Gastroesophageal sphincter (tissue), 4 donors: ENCODE measurements at regions not wholly inside any gene's neighbourhood (a gene's known extent, or its start where the extent isn't known, plus 50 kb on each side); places are given as distances from the start of the nearest gene placed in this dataset.

Experiments used
- ATAC-seq: fragments of 150-250 bp; one replicate; pipeline ENCODE4 v1.9.1; 2016; ENCODE audit warnings: mild to moderate bottlenecking, moderate library complexity
- H3K27ac ChIP-seq, 4 donors: fragments of 200-600 bp; sonication (generic) in 3 of 4; 1 replicate in 3 of 4; 2 replicates in 1 of 4; pipeline ENCODE4 v1.5.1; 2016 to 2019
- H3K27me3 ChIP-seq: fragments of 200-600 bp; sonication (generic); one replicate; pipeline ENCODE4 v1.5.1; 2019
- H3K36me3 ChIP-seq, 2 donors: fragments of 200-600 bp; sonication (generic); one replicate each; pipeline ENCODE4 v1.5.1; 2019; ENCODE audit warnings: control low read depth in 1 of 2
- H3K4me1 ChIP-seq, 3 donors: fragments of 200-600 bp; sonication (generic); 1 replicate in 2 of 3; 2 replicates in 1 of 3; pipeline ENCODE4 v1.5.1; 2016 to 2019; ENCODE audit warnings: control low read depth in 2 of 3
- H3K4me3 ChIP-seq, 2 donors: fragments of 200-600 bp; sonication (generic); one replicate each; pipeline ENCODE4 v1.5.1; 2019; ENCODE audit warnings: mild to moderate bottlenecking in 1 of 2, moderate library complexity in 1 of 2
- H3K9me3 ChIP-seq, 3 donors: fragments of 200-600 bp; sonication (generic); one replicate each; pipeline ENCODE4 v1.5.1; 2017 to 2019; ENCODE audit warnings: control low read depth in 2 of 3
- EP300 ChIP-seq: sonication (generic); formaldehyde crosslinking; IDR thresholded peaks from one replicate; pipeline ENCODE4 v1.6.1; 2017; ENCODE audit warnings: antibody characterized with exemption, mild to moderate bottlenecking
- POLR2A ChIP-seq, 2 donors: fragments of 450-650 bp; IDR thresholded peaks; one replicate each; pipeline ENCODE4 v1.6.1; 2017; ENCODE audit warnings: antibody characterized with exemption in 2 of 2, mild to moderate bottlenecking in 2 of 2, moderate library complexity in 1 of 2
- POLR2AphosphoS5 ChIP-seq: sonication (generic); formaldehyde crosslinking; IDR thresholded peaks from one replicate; pipeline ENCODE4 v1.6.1; 2017; ENCODE audit warnings: antibody characterized with exemption
- WGBS, 2 donors: methylation state at CpG; one replicate each; pipeline ENCODE4 v1.1.5; 2018; ENCODE audit warnings: low coverage in 1 of 2; 5-methylcytosine and 5-hydroxymethylcytosine counted together
- TF ChIP-seq, protein P1 (sequence below), 4 experiments: fragments of 200-600 bp in 2 of 4; fragments of 450-650 bp in 2 of 4; sonication (generic) in 1 of 4; IDR thresholded peaks; one replicate each; pipeline ENCODE4 v1.5.1; 2017 to 2019; ENCODE audit warnings: antibody characterized with exemption in 4 of 4, mild to moderate bottlenecking in 2 of 4, moderate library complexity in 2 of 4

DNA sequence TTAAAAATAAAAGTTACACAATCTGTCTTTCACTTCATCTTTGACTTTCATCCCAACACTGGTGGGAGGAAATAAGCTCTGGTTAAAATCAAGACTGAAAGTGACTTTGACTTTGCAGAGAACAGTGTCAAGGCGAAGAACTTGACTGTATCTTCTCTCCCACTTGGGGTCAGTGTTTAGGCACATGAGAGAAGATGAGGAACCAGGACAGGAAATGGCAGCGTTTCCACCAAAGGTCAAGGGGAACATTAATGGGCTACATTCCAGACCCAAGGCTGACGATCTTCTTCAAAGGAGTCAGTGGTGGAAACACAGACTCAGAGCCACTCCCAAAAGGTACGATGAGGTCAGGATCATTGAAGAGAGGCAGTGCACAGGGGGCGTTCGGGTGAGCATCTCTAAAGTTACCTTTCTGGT, 409.5 kb downstream of the ARHGEF28 start:
- no peak overlapping the region for H3K4me3 ChIP-seq
- peaks cover 8% of the 10 kb centered on the region for H3K27me3 ChIP-seq
- no peaks in the 10 kb centered on the region for H3K9me3 ChIP-seq
- peak; percentile 64 for ATAC-seq
- H3K36me3 ChIP-seq: no peaks in the 10 kb centered on the region
- peaks cover 0 to 8% (median 0%) of the 10 kb centered on the region in 3 donors for H3K4me1 ChIP-seq
- H3K27ac ChIP-seq: no peak overlapping the region
- 44 to 52% methylated on average over 5 of the region's 6 CpGs for WGBS, 2 donors
- TF ChIP-seq, protein P1, sequence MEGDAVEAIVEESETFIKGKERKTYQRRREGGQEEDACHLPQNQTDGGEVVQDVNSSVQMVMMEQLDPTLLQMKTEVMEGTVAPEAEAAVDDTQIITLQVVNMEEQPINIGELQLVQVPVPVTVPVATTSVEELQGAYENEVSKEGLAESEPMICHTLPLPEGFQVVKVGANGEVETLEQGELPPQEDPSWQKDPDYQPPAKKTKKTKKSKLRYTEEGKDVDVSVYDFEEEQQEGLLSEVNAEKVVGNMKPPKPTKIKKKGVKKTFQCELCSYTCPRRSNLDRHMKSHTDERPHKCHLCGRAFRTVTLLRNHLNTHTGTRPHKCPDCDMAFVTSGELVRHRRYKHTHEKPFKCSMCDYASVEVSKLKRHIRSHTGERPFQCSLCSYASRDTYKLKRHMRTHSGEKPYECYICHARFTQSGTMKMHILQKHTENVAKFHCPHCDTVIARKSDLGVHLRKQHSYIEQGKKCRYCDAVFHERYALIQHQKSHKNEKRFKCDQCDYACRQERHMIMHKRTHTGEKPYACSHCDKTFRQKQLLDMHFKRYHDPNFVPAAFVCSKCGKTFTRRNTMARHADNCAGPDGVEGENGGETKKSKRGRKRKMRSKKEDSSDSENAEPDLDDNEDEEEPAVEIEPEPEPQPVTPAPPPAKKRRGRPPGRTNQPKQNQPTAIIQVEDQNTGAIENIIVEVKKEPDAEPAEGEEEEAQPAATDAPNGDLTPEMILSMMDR (IDR thresholded peaks at IDR 0.05): peak in 3 of 4 experiments; percentile 42 to 53 (median 47)
- TF ChIP-seq POLR2A (IDR thresholded peaks at IDR 0.05): no peak
- TF ChIP-seq EP300: no peak
- peak; percentile 54 for TF ChIP-seq POLR2AphosphoS5

DNA sequence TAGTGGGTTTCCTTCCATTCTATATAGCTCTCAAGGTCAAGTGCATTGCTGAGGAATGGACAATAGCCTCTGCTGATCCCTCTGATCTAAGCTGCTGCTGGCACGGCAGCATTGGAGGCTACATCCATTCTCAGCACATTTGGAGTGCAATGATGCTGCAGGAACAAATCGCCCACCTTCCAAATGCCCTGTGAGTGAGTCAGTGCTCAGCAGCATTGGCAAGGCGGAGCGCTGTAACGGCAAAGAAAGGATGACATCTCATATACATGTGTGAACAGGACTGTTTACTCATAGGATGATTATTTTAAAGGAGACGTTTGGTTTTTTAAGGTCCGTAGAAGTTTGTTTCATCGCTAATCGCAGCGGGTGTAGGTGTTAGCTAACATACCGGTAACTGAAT, 408.7 kb downstream of the ARHGEF28 start:
- no peaks in the 10 kb centered on the region for H3K9me3 ChIP-seq
- peaks cover 8% of the 10 kb centered on the region for H3K27me3 ChIP-seq
- TF ChIP-seq, protein P1 (IDR thresholded peaks at IDR 0.05): no peak
- TF ChIP-seq POLR2A (IDR thresholded peaks at IDR 0.05) (no peak), EP300 (no peak), POLR2AphosphoS5 (no peak)
- whole genome bisulfite sequencing, 2 donors: 63 to 67% methylated on average over 10 to 11 of the region's 11 CpGs
- no peak overlapping the region for H3K27ac ChIP-seq
- ATAC-seq: no peak
- no peak overlapping the region for H3K4me3 ChIP-seq
- H3K36me3 ChIP-seq: no peaks in the 10 kb centered on the region
- peaks cover 0 to 8% (median 0%) of the 10 kb centered on the region in 3 donors for H3K4me1 ChIP-seq

DNA sequence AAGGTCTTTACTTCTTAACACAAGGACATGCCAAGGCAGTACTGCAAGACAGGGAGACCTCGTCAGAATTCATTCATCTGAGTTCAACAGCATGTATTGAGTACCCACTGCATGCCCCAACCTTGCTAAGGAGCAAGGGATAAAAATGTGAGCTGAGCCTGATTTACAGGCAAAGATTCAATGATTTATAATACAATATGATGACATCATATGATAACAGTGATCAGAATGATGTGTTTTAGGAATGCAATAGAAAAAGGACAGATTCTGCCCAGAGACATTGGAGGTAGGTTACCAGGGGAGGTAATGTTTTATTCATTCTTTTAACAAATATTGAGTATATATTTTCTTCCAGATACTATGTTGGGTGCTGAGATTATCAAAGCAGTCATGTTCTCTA, 406.6 kb downstream of the ARHGEF28 start:
- no peak for ATAC-seq
- TF ChIP-seq POLR2AphosphoS5 (no peak), POLR2A (IDR thresholded peaks at IDR 0.05) (no peak), EP300 (no peak)
- TF ChIP-seq, protein P1 (IDR thresholded peaks at IDR 0.05): no peak
- H3K27ac ChIP-seq: no peak overlapping the region
- no peak overlapping the region for H3K4me3 ChIP-seq
- peaks cover 8% of the 10 kb centered on the region for H3K27me3 ChIP-seq
- H3K9me3 ChIP-seq: no peaks in the 10 kb centered on the region
- WGBS, 2 donors: 89% methylated on average over 1 of the region's 1 CpG; no CpG with 5 or more reads in 1 of the 2 donors
- H3K4me1 ChIP-seq: peaks cover 0 to 8% (median 0%) of the 10 kb centered on the region in 3 donors
- H3K36me3 ChIP-seq: no peaks in the 10 kb centered on the region

DNA sequence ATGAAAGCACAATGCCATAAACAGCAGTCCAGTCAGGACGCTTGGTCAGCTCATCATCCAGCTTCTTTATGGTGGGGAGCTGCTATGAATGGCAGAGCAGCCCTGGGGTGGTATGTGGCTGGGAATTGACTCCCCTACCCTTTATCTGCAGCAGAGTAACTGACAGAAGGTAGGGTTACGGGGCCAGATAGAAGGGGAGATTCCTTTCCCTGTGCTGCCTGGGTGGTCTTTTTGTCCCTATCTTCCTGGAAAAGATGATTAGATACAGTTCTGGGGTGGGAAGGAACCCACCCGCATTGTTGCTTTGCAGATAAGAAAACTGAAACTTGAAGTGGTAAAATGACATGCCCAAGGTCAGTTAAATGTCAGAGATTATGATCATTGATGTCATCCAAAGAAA, 405.5 kb downstream of the ARHGEF28 start:
- Histone ChIP-seq H3K27ac (no peak overlapping the region), H3K27me3 (peaks cover 8% of the 10 kb centered on the region), H3K36me3 (no peaks in the 10 kb centered on the region), H3K9me3 (no peaks in the 10 kb centered on the region), H3K4me1 (peaks cover 0 to 8% (median 0%) of the 10 kb centered on the region in 3 donors), H3K4me3 (no peak overlapping the region)
- TF ChIP-seq, protein P1 (IDR thresholded peaks at IDR 0.05): no peak
- TF ChIP-seq EP300 (no peak), POLR2A (IDR thresholded peaks at IDR 0.05) (no peak), POLR2AphosphoS5 (no peak)
- ATAC-seq: no peak
- 90% methylated on average over 2 of the region's 3 CpGs; no CpG with 5 or more reads in 1 of the 2 donors for WGBS, 2 donors

DNA sequence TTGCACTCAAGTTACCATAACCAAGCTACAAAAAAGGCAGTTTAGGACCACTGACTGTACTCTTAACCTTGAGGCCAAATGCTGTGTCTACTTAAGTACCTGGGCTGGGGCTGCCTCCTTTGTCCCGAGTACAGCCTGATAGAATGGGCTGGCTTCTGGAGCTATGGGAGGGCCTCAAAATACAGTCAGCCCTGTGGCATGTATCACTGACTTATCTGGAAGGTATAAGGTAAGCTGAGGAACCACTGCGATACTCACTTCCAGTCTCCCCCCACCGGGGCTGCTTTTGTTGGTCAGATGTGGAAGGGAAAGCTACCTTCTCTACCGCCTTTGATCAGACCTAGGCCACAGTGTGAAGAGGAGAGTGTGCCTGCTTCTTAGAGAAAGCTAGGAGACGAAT, 404.8 kb downstream of the ARHGEF28 start:
- no peak overlapping the region for H3K27ac ChIP-seq
- no peaks in the 10 kb centered on the region for H3K9me3 ChIP-seq
- peaks cover 8% of the 10 kb centered on the region for H3K27me3 ChIP-seq
- no peak overlapping the region for H3K4me3 ChIP-seq
- TF ChIP-seq, protein P1 (IDR thresholded peaks at IDR 0.05): no peak
- no peak for TF ChIP-seq POLR2A (IDR thresholded peaks at IDR 0.05)
- no peak for TF ChIP-seq POLR2AphosphoS5
- TF ChIP-seq EP300: no peak
- no peaks in the 10 kb centered on the region for H3K36me3 ChIP-seq
- WGBS, 2 donors: 100% methylated on average over 2 of the region's 5 CpGs; no CpG with 5 or more reads in 1 of the 2 donors
- no peak for ATAC-seq
- peaks cover 0 to 7% (median 0%) of the 10 kb centered on the region in 3 donors for H3K4me1 ChIP-seq
